ENCODE measurements at regions not wholly inside any gene's neighbourhood (a gene's known extent, or its start where the extent isn't known, plus 50 kb on each side); places are given as distances from the start of the nearest gene placed in this dataset.
"Not testable (repeated sequence)": the region's sequence is repeated elsewhere in the genome, so short reads cannot be mapped to it uniquely, and the experiment has no call there.

GRCh38 chr9:101821450-101821849, 83.0 kb upstream of the GRIN3A start:
- not testable (repeated sequence) for H3K4ac ChIP-seq (ENCODE audit: low read depth in 1 of 2, low read length in 2 of 2); H2BK5ac ChIP-seq (ENCODE audit: low read depth, low read length, poor library complexity, severe bottlenecking); H2BK120ac ChIP-seq (ENCODE audit: low read depth, low read length); H3K4me3 ChIP-seq (ENCODE audit: insufficient read depth in 1 of 2, low read depth in 1 of 2, low read length in 2 of 2); H4K91ac ChIP-seq (ENCODE audit: low read length); H3K79me1 ChIP-seq (replicated peaks; ENCODE audit: low read length, poor library complexity, severe bottlenecking); H3K36me3 ChIP-seq (ENCODE audit: control insufficient read depth in 1 of 2, insufficient read depth in 2 of 2, low read depth in 1 of 2, low read length in 2 of 2); H3K9me3 ChIP-seq (ENCODE audit: control insufficient read depth, low read length); H2AK5ac ChIP-seq (ENCODE audit: low read length, severe bottlenecking); H2BK12ac ChIP-seq (ENCODE audit: low read length in 2 of 2); H2AFZ ChIP-seq (ENCODE audit: low read depth, low read length); H2BK15ac ChIP-seq (ENCODE audit: low read depth, poor library complexity, severe bottlenecking); H4K8ac ChIP-seq (ENCODE audit: low read length); H3K9ac ChIP-seq (ENCODE audit: low read length); H3K4me1 ChIP-seq (ENCODE audit: control insufficient read depth, insufficient read depth, low read depth, low read length); H3K27ac ChIP-seq (ENCODE audit: low read length, poor library complexity, severe bottlenecking); H3K18ac ChIP-seq (ENCODE audit: low read depth in 1 of 2, low read length in 2 of 2); H3K23ac ChIP-seq (ENCODE audit: low read length in 2 of 2); H3K27me3 ChIP-seq (ENCODE audit: control insufficient read depth in 1 of 2, insufficient read depth in 1 of 2, low read length in 2 of 2); H3K14ac ChIP-seq (ENCODE audit: low read length in 2 of 2); H3K4me2 ChIP-seq (ENCODE audit: low read length, poor library complexity, severe bottlenecking); DNase-seq
- WGBS = no CpG with 5 or more reads among the region's 1 CpG

DNA sequence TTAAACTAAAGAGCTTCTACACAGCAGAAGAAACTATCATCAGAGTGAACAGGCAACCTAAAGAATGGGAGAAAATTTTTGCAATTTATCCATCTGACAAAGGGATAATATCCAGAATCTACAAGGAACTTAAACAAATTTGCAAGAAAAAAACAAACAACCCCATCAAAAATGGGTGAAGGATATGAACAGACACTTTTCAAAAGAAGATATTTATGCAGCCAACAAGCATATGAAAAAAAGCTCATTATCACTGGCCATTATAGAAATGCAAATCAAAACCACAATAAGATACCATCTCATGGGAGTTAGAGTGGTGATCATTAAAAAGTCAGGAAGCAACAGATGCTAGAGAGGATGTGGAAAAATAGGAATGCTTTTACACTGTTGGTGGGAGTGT, 82.5 kb upstream of the GRIN3A start:
- H3K4me1 ChIP-seq (ENCODE audit: control insufficient read depth, insufficient read depth, low read depth, low read length); H3K14ac ChIP-seq (ENCODE audit: low read length in 2 of 2); H3K18ac ChIP-seq (ENCODE audit: low read depth in 1 of 2, low read length in 2 of 2); DNase-seq; H3K27me3 ChIP-seq (ENCODE audit: control insufficient read depth in 1 of 2, insufficient read depth in 1 of 2, low read length in 2 of 2); H3K4me2 ChIP-seq (ENCODE audit: low read length, poor library complexity, severe bottlenecking); H2AFZ ChIP-seq (ENCODE audit: low read depth, low read length); H2BK120ac ChIP-seq (ENCODE audit: low read depth, low read length); H3K9ac ChIP-seq (ENCODE audit: low read length); H3K27ac ChIP-seq (ENCODE audit: low read length, poor library complexity, severe bottlenecking); H4K8ac ChIP-seq (ENCODE audit: low read length); H2AK5ac ChIP-seq (ENCODE audit: low read length, severe bottlenecking); H3K4ac ChIP-seq (ENCODE audit: low read depth in 1 of 2, low read length in 2 of 2); H2BK15ac ChIP-seq (ENCODE audit: low read depth, poor library complexity, severe bottlenecking); H3K4me3 ChIP-seq (ENCODE audit: insufficient read depth in 1 of 2, low read depth in 1 of 2, low read length in 2 of 2); H2BK5ac ChIP-seq (ENCODE audit: low read depth, low read length, poor library complexity, severe bottlenecking); H3K79me1 ChIP-seq (replicated peaks; ENCODE audit: low read length, poor library complexity, severe bottlenecking); H3K23ac ChIP-seq (ENCODE audit: low read length in 2 of 2); H4K91ac ChIP-seq (ENCODE audit: low read length); H2BK12ac ChIP-seq (ENCODE audit: low read length in 2 of 2); H3K9me3 ChIP-seq (ENCODE audit: control insufficient read depth, low read length); H3K36me3 ChIP-seq (ENCODE audit: control insufficient read depth in 1 of 2, insufficient read depth in 2 of 2, low read depth in 1 of 2, low read length in 2 of 2): not testable (repeated sequence)

GRCh38 chr9:101814064-101814463, 75.6 kb upstream of the GRIN3A start:
- Histone ChIP-seq H2BK12ac (ENCODE audit: low read length in 2 of 2) (no peak overlapping the region), H3K36me3 (ENCODE audit: control insufficient read depth in 1 of 2, insufficient read depth in 2 of 2, low read depth in 1 of 2, low read length in 2 of 2) (no peaks in the 10 kb centered on the region), H4K91ac (ENCODE audit: low read length) (no peak overlapping the region), H3K27ac (ENCODE audit: low read length, poor library complexity, severe bottlenecking) (no peak overlapping the region), H3K14ac (ENCODE audit: low read length in 2 of 2) (no peak overlapping the region), H2AK5ac (ENCODE audit: low read length, severe bottlenecking) (no peak overlapping the region), H3K23ac (ENCODE audit: low read length in 2 of 2) (no peak overlapping the region), H3K9me3 (ENCODE audit: control insufficient read depth, low read length) (no peaks in the 10 kb centered on the region), H3K4me2 (ENCODE audit: low read length, poor library complexity, severe bottlenecking) (no peak overlapping the region), H3K4me1 (ENCODE audit: control insufficient read depth, insufficient read depth, low read depth, low read length) (no peaks in the 10 kb centered on the region), H3K18ac (ENCODE audit: low read depth in 1 of 2, low read length in 2 of 2) (no peak overlapping the region), H2BK120ac (ENCODE audit: low read depth, low read length) (no peak overlapping the region), H2AFZ (ENCODE audit: low read depth, low read length) (no peak overlapping the region), H3K79me1 (replicated peaks; ENCODE audit: low read length, poor library complexity, severe bottlenecking) (no peaks in the 10 kb centered on the region), H3K4me3 (ENCODE audit: insufficient read depth in 1 of 2, low read depth in 1 of 2, low read length in 2 of 2) (no peak overlapping the region), H3K27me3 (ENCODE audit: control insufficient read depth in 1 of 2, insufficient read depth in 1 of 2, low read length in 2 of 2) (no peaks in the 10 kb centered on the region), H3K9ac (ENCODE audit: low read length) (no peak overlapping the region), H4K8ac (ENCODE audit: low read length) (no peak overlapping the region), H3K4ac (ENCODE audit: low read depth in 1 of 2, low read length in 2 of 2) (no peak overlapping the region), H2BK5ac (ENCODE audit: low read depth, low read length, poor library complexity, severe bottlenecking) (no peak overlapping the region), H2BK15ac (ENCODE audit: low read depth, poor library complexity, severe bottlenecking) (no peak overlapping the region)
- no CpG with 5 or more reads among the region's 1 CpG for WGBS
- DNase-seq = no peak

DNA sequence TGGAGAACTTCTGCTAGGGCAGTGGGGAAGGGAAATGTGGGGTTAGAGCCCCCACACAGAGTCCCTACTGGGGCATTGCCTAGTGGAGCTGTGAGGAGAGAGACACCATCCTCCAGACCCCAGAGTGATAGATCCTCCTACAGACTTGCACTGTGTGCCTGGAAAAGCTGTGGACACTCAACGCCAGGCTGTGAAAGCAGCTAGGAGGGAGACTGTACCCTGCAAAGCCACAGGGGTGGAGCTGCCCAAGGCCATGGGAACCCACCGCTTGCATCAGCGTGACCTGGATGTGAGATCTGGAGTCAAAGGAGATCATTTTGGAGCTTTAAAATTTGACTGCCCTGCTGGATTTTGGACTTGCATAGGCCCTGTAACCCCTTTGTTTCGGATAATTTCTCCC, 69.4 kb upstream of the GRIN3A start:
- 84% methylated on average over 3 of the region's 4 CpGs for WGBS
- H2AK5ac ChIP-seq (ENCODE audit: low read length, severe bottlenecking); H2AFZ ChIP-seq (ENCODE audit: low read depth, low read length); H2BK120ac ChIP-seq (ENCODE audit: low read depth, low read length); DNase-seq; H2BK12ac ChIP-seq (ENCODE audit: low read length in 2 of 2); H3K4me1 ChIP-seq (ENCODE audit: control insufficient read depth, insufficient read depth, low read depth, low read length); H3K36me3 ChIP-seq (ENCODE audit: control insufficient read depth in 1 of 2, insufficient read depth in 2 of 2, low read depth in 1 of 2, low read length in 2 of 2); H3K14ac ChIP-seq (ENCODE audit: low read length in 2 of 2); H2BK5ac ChIP-seq (ENCODE audit: low read depth, low read length, poor library complexity, severe bottlenecking); H4K91ac ChIP-seq (ENCODE audit: low read length); H3K23ac ChIP-seq (ENCODE audit: low read length in 2 of 2); H3K4me3 ChIP-seq (ENCODE audit: insufficient read depth in 1 of 2, low read depth in 1 of 2, low read length in 2 of 2); H3K79me1 ChIP-seq (replicated peaks; ENCODE audit: low read length, poor library complexity, severe bottlenecking); H3K18ac ChIP-seq (ENCODE audit: low read depth in 1 of 2, low read length in 2 of 2); H4K8ac ChIP-seq (ENCODE audit: low read length); H3K4ac ChIP-seq (ENCODE audit: low read depth in 1 of 2, low read length in 2 of 2); H3K4me2 ChIP-seq (ENCODE audit: low read length, poor library complexity, severe bottlenecking); H3K27ac ChIP-seq (ENCODE audit: low read length, poor library complexity, severe bottlenecking); H3K9me3 ChIP-seq (ENCODE audit: control insufficient read depth, low read length); H3K9ac ChIP-seq (ENCODE audit: low read length); H3K27me3 ChIP-seq (ENCODE audit: control insufficient read depth in 1 of 2, insufficient read depth in 1 of 2, low read length in 2 of 2); H2BK15ac ChIP-seq (ENCODE audit: low read depth, poor library complexity, severe bottlenecking): not testable (repeated sequence)
